Panc1 (cell line): ENCODE measurements at regions not wholly inside any gene's neighbourhood (a gene's known extent, or its start where the extent isn't known, plus 50 kb on each side); places are given as distances from the start of the nearest gene placed in this dataset.
"Not testable (repeated sequence)": the region's sequence is repeated elsewhere in the genome, so short reads cannot be mapped to it uniquely, and the experiment has no call there.

Experiments used
- ATAC-seq: fragments of 200-7000 bp; cut with Tn5 transposase; 2 replicates; pipeline ENCODE4 v1.9.1; 2020; ENCODE audit warnings: mild to moderate bottlenecking, moderate library complexity
- BruUV-seq: library from RNA; stranded (reverse); fragments of 400-500 nt; replicated peaks from 2 replicates; lab custom pipeline; 2021; lab: Mats Ljungman, UMichigan
- CTCF ChIA-PET: fragments of 300-600 bp; sonication (Branson Sonifier 250); formaldehyde crosslinking; loops from one replicate; lab custom pipeline; 2022; ENCODE audit warnings: antibody characterized with exemption; lab: Charles Lee
- POLR2A ChIA-PET: fragments of 300-600 bp; sonication (Branson Sonifier 250); formaldehyde crosslinking; loops from one replicate; lab custom pipeline; 2022; ENCODE audit warnings: antibody characterized with exemption; lab: Charles Lee
- DNase-seq: peaks from one replicate; pipeline ENCODE4 v3.0.0-alpha.2; 2010; ENCODE audit warnings: low read depth, low spot score
- H3K27ac ChIP-seq: 2 replicates; pipeline ENCODE4 v1.5.1; 2011; ENCODE audit warnings: mild to moderate bottlenecking, low read length, inconsistent platforms
- H3K27me3 ChIP-seq: fragments of 200-500 bp; sonication (Bioruptor generic); 2 replicates; pipeline ENCODE4 v1.6.0; 2014; ENCODE audit warnings: low read length, inconsistent platforms; ENCODE audit not compliant: control insufficient read depth, insufficient read depth
- H3K36me3 ChIP-seq: fragments of 200-500 bp; sonication (Bioruptor generic); 2 replicates; pipeline ENCODE4 v1.5.1; 2014; ENCODE audit warnings: inconsistent platforms, mild to moderate bottlenecking, low read length, moderate library complexity; ENCODE audit not compliant: control insufficient read depth, insufficient read depth
- H3K4me1 ChIP-seq: 2 replicates; pipeline ENCODE4 v1.5.1; 2011; ENCODE audit warnings: inconsistent platforms, mild to moderate bottlenecking, low read length, moderate library complexity; ENCODE audit not compliant: control insufficient read depth, insufficient read depth
- H3K4me3 ChIP-seq, 2 experiments: 2 replicates each; pipeline ENCODE4 v1.5.1; 2011 to 2012; ENCODE audit warnings: low read depth in 2 of 2, low read length in 2 of 2, mild to moderate bottlenecking in 2 of 2, inconsistent platforms in 1 of 2, moderate library complexity in 1 of 2
- H3K9me3 ChIP-seq: fragments of 200-500 bp; sonication (Bioruptor generic); 2 replicates; pipeline ENCODE4 v1.5.1; 2014; ENCODE audit warnings: low read depth, mild to moderate bottlenecking, inconsistent platforms, low read length, moderate library complexity; ENCODE audit not compliant: control insufficient read depth, insufficient read depth
- CTCF ChIP-seq: fragments of 450-650 bp; IDR thresholded peaks from 2 replicates; pipeline ENCODE4 v1.5.1; 2017; ENCODE audit warnings: mild to moderate bottlenecking
- POLR2AphosphoS5 ChIP-seq: IDR thresholded peaks from 2 replicates; pipeline ENCODE4 v1.6.1; 2012; ENCODE audit warnings: mild to moderate bottlenecking, low read depth, low read length, moderate library complexity
- REST ChIP-seq, 2 experiments: IDR thresholded peaks; 2 replicates each; pipeline ENCODE4 v1.6.1; 2011 to 2012; ENCODE audit warnings: low read depth in 2 of 2, control low read depth in 1 of 2, low read length in 1 of 2, mild to moderate bottlenecking in 1 of 2, moderate library complexity in 1 of 2; ENCODE audit not compliant: insufficient read depth in 1 of 2
- SIN3A ChIP-seq: IDR thresholded peaks from 2 replicates; pipeline ENCODE4 v1.6.1; 2012; ENCODE audit warnings: low read depth, mild to moderate bottlenecking, low read length, moderate library complexity, borderline replicate concordance; ENCODE audit not compliant: insufficient read depth
- TCF7L2 ChIP-seq: IDR thresholded peaks from 2 replicates; pipeline ENCODE4 v1.6.1; 2011; ENCODE audit warnings: mild to moderate bottlenecking, low read depth, low read length, inconsistent platforms
- in situ Hi-C: cut with HindIII; loops from 2 replicates; pipeline ENCODE4 v1.10.0; 2016; ENCODE audit warnings: low sequenced_read_pairs, low pct_unique_long_range_greater_than_20kb
- intact Hi-C: fragments of 100-400 bp; cut with micrococcal nuclease; formaldehyde crosslinking; loops from one replicate; pipeline ENCODE4 v1.10.0; 2022; ENCODE audit not compliant: unreplicated experiment

GRCh38 chr7:26424319-26424718, 132.7 kb downstream of the SNX10 start:
- H3K36me3 ChIP-seq, H3K4me3 ChIP-seq, intact Hi-C loops, DNase-seq, CTCF ChIA-PET, in situ Hi-C loops, BruUV-seq, H3K27ac ChIP-seq, ATAC-seq, H3K27me3 ChIP-seq, POLR2A ChIA-PET, H3K9me3 ChIP-seq, H3K4me1 ChIP-seq: not testable (repeated sequence)

- Histone ChIP-seq H3K27ac (no peak overlapping the region), H3K36me3 (no peaks in the 10 kb centered on the region), H3K27me3 (no peaks in the 10 kb centered on the region), H3K4me1 (no peaks in the 10 kb centered on the region; the same call in 1 of the 2 replicates), H3K9me3 (no peaks in the 10 kb centered on the region), H3K4me3 (no peak overlapping the region)
- BruUV-seq = no TSS peak
- ATAC-seq (no peak), DNase-seq (no peak)
- no peak for TF ChIP-seq SIN3A
- no peak for TF ChIP-seq REST (IDR thresholded peaks at IDR 0.05; ENCODE audit: insufficient read depth in 1 of 2, low read depth in 2 of 2, low read length in 1 of 2)
- TF ChIP-seq POLR2AphosphoS5 = no peak
- no peak for TF ChIP-seq CTCF
- TF ChIP-seq TCF7L2 = no peak
- in situ Hi-C loops (no loop called here), intact Hi-C loops (no loop called here)
- ChIA-PET POLR2A (interaction anchor here (0.6 kb wide), 2 partner anchors 22 to 871 kb away, joined by 3 to 5 read pairs; no protein-coding TSS in a partner anchor), CTCF (no interaction called here)
Observed at GRCh38 chr7:26425655-26426054, 134.0 kb downstream of the SNX10 start.

- CTCF ChIA-PET = no interaction called here
- TF ChIP-seq REST (IDR thresholded peaks at IDR 0.05; ENCODE audit: insufficient read depth in 1 of 2, low read depth in 2 of 2, low read length in 1 of 2) (no peak), CTCF (no peak), SIN3A (no peak)
- no peak for DNase-seq
Observed at GRCh38 chr7:26426096-26426495, 134.4 kb downstream of the SNX10 start.

More at GRCh38 chr7:26426096-26426495, 134.4 kb downstream of the SNX10 start:
- Histone ChIP-seq H3K36me3 (no peaks in the 10 kb centered on the region), H3K27ac (no peak overlapping the region), H3K9me3 (no peaks in the 10 kb centered on the region), H3K4me1 (no peaks in the 10 kb centered on the region; the same call in 1 of the 2 replicates), H3K4me3 (no peak overlapping the region), H3K27me3 (no peaks in the 10 kb centered on the region)
- intact Hi-C loops = no loop called here
- in situ Hi-C loops = no loop called here
- no peak for ATAC-seq
- BruUV-seq = no TSS peak
- POLR2A ChIA-PET = interaction anchor here (0.6 kb wide), 1 partner anchor 871 kb away, joined by 5 read pairs; no protein-coding TSS in a partner anchor
